ENCODE measurements at regions not wholly inside any gene's neighbourhood (a gene's known extent, or its start where the extent isn't known, plus 50 kb on each side); places are given as distances from the start of the nearest gene placed in this dataset.

DNA sequence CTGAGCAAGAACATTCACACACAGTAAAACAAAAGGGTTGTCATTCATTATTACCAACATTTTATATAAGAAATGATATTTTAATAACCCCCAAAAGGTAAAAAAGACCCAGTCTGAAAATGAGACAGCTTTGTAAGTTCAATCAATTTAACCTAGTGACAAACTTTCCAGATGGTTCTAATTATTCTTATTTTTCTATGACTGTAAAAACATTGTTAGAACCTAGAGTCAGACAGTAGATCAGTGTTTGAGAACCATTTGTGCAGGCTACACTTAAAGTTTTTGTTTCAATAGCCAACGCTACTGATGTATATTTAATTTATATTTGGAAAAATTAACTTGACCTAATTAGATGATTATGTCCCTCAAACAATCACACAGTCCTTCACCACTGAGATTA lies 708.4 kb upstream of the CBLB start:
- Histone ChIP-seq H3K27ac (ENCODE audit: low read depth in 2 of 2, low read length in 2 of 2) (no peak overlapping the region), H3K9me3 (ENCODE audit: control insufficient read depth in 2 of 2, low read length in 2 of 2) (no peaks in the 10 kb centered on the region), H3K36me3 (ENCODE audit: control insufficient read depth in 2 of 2, insufficient read depth in 2 of 2, low read length in 2 of 2) (no peaks in the 10 kb centered on the region), H3K27me3 (ENCODE audit: control insufficient read depth in 2 of 2, insufficient read depth in 2 of 2, low read length in 2 of 2) (no peaks in the 10 kb centered on the region), H3K9ac (ENCODE audit: low read depth in 1 of 2, low read length in 2 of 2) (no peak overlapping the region), H3K4me1 (ENCODE audit: control insufficient read depth in 2 of 2, insufficient read depth in 2 of 2, low read length in 2 of 2) (no peaks in the 10 kb centered on the region), H3K4me3 (ENCODE audit: low read length in 2 of 2) (no peak overlapping the region)

DNA sequence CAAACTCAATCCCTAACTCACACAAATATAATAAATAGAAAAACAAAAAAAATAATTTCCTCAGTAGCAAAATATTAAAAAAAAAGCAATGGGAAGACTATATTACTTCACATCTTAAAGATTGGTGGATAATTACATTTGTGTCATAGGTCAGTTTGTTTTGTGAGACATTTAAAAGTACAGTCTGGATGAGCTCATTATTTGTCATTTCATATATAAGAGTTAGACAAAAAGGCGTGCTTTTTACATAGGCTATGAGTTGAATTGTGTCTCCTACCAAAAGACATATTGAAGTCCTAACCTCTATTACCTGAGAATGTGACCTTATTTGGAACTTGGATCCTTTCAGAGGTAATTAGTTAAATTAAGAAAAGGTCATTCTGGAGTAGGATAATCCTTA lies 710.1 kb upstream of the CBLB start:
- no peak overlapping the region for H3K9ac ChIP-seq (ENCODE audit: low read depth in 1 of 2, low read length in 2 of 2)
- no peak overlapping the region for H3K4me3 ChIP-seq (ENCODE audit: low read length in 2 of 2)
- H3K27me3 ChIP-seq (ENCODE audit: control insufficient read depth in 2 of 2, insufficient read depth in 2 of 2, low read length in 2 of 2): no peaks in the 10 kb centered on the region
- H3K4me1 ChIP-seq (ENCODE audit: control insufficient read depth in 2 of 2, insufficient read depth in 2 of 2, low read length in 2 of 2): no peaks in the 10 kb centered on the region
- no peaks in the 10 kb centered on the region for H3K36me3 ChIP-seq (ENCODE audit: control insufficient read depth in 2 of 2, insufficient read depth in 2 of 2, low read length in 2 of 2)
- no peak overlapping the region for H3K27ac ChIP-seq (ENCODE audit: low read depth in 2 of 2, low read length in 2 of 2)
- no peaks in the 10 kb centered on the region for H3K9me3 ChIP-seq (ENCODE audit: control insufficient read depth in 2 of 2, low read length in 2 of 2)

DNA sequence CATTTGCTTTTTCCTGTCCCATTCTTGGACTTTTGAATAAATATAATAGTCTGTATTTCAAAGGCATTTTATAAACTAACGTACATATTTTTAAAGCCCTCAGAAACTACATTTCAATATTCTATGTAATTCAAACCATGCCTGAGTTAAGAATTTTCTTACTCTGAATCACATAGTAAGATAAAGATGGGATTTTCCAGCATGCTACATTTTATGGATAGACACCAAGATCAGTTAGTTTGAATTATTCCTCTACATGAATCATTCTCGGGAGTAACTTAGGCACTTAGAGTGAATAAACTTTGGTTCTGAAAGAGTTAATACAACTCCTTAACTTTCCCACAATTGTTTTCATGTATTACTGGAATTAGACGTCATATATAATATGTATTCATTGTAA lies 713.3 kb upstream of the CBLB start:
- no peaks in the 10 kb centered on the region for H3K4me1 ChIP-seq (ENCODE audit: control insufficient read depth in 2 of 2, insufficient read depth in 2 of 2, low read length in 2 of 2)
- no peak overlapping the region for H3K27ac ChIP-seq (ENCODE audit: low read depth in 2 of 2, low read length in 2 of 2)
- no peaks in the 10 kb centered on the region for H3K36me3 ChIP-seq (ENCODE audit: control insufficient read depth in 2 of 2, insufficient read depth in 2 of 2, low read length in 2 of 2)
- no peak overlapping the region for H3K9ac ChIP-seq (ENCODE audit: low read depth in 1 of 2, low read length in 2 of 2)
- H3K9me3 ChIP-seq (ENCODE audit: control insufficient read depth in 2 of 2, low read length in 2 of 2): no peaks in the 10 kb centered on the region
- H3K27me3 ChIP-seq (ENCODE audit: control insufficient read depth in 2 of 2, insufficient read depth in 2 of 2, low read length in 2 of 2): no peaks in the 10 kb centered on the region
- no peak overlapping the region for H3K4me3 ChIP-seq (ENCODE audit: low read length in 2 of 2)

DNA sequence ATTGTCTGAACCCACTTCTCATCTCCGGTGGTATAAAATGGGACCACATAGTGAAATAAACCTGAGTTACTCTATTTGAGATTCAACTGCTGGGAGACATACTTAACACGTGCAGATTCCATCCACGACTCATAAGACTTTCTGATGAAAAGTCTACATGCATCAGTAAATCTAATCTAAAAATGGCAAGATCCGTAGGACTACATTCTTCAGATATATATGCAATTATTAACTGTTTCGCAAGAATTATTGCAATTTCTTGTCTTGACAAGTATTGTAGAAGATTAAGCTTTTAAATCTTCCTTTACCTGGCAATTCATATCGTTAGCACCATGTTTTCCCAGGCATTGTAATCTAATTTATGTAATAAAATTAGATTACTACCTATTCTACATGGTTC lies 718.7 kb upstream of the CBLB start:
- Histone ChIP-seq H3K4me1 (ENCODE audit: control insufficient read depth in 2 of 2, insufficient read depth in 2 of 2, low read length in 2 of 2) (no peaks in the 10 kb centered on the region), H3K36me3 (ENCODE audit: control insufficient read depth in 2 of 2, insufficient read depth in 2 of 2, low read length in 2 of 2) (no peaks in the 10 kb centered on the region), H3K9me3 (ENCODE audit: control insufficient read depth in 2 of 2, low read length in 2 of 2) (no peaks in the 10 kb centered on the region), H3K27me3 (ENCODE audit: control insufficient read depth in 2 of 2, insufficient read depth in 2 of 2, low read length in 2 of 2) (no peaks in the 10 kb centered on the region), H3K4me3 (ENCODE audit: low read length in 2 of 2) (no peak overlapping the region), H3K27ac (ENCODE audit: low read depth in 2 of 2, low read length in 2 of 2) (no peak overlapping the region), H3K9ac (ENCODE audit: low read depth in 1 of 2, low read length in 2 of 2) (no peak overlapping the region)

DNA sequence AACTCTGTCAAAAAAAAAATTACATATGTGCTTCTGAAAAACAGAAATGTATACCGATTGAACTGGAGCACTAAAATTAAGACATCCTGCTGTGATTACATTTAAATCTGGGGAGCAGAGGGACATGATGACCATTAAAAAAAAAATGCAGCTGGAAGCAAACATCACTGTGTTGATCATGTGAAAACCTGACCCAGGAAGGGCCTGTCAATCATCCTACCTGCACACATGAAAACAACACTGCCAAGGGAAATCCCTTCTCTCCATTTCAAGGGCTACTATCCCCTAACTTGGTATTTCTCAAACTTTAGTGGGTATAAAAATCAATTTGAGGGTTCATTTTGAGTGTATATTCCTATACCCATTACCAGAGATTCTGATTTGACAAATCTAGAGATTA lies 719.9 kb upstream of the CBLB start:
- H3K4me3 ChIP-seq (ENCODE audit: low read length in 2 of 2): no peak overlapping the region

DNA sequence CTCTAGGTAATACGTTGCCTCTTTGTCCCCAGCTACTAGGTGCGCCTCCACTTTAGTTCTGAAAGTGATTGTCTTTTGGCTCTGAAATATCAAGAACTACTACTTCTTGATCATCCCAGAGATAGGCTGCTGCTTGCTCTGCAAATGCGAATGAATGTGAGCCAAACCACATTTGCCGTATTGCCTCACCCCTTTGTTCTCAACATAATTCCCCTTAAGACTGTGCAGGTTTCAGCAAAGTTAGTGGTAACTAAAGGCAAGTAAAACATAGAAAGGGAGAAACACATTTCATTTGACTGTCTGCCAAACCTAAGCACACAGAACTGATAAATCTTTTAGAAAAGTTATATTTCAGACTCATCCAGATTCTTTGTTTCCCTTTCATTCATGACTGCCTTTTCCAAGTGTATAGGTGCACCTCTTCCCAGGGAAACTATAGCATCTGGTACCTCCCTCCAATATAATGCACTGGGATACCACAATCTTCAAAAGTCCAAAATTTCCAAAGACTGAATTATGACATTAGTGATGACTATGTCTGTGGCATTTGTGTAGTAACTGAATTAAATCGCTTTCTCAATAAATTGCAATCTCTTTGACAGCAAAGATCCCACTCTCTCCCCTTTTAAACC lies 720.6 kb upstream of the CBLB start:
- Histone ChIP-seq H3K27ac (ENCODE audit: low read depth in 2 of 2, low read length in 2 of 2) (no peak overlapping the region), H3K27me3 (ENCODE audit: control insufficient read depth in 2 of 2, insufficient read depth in 2 of 2, low read length in 2 of 2) (no peaks in the 10 kb centered on the region), H3K4me1 (ENCODE audit: control insufficient read depth in 2 of 2, insufficient read depth in 2 of 2, low read length in 2 of 2) (no peaks in the 10 kb centered on the region), H3K9me3 (ENCODE audit: control insufficient read depth in 2 of 2, low read length in 2 of 2) (no peaks in the 10 kb centered on the region), H3K36me3 (ENCODE audit: control insufficient read depth in 2 of 2, insufficient read depth in 2 of 2, low read length in 2 of 2) (no peaks in the 10 kb centered on the region), H3K4me3 (ENCODE audit: low read length in 2 of 2) (no peak overlapping the region), H3K9ac (ENCODE audit: low read depth in 1 of 2, low read length in 2 of 2) (no peak overlapping the region)

More for the DNA sequence above, 719.9 kb upstream of the CBLB start:
- Histone ChIP-seq H3K4me1 (ENCODE audit: control insufficient read depth in 2 of 2, insufficient read depth in 2 of 2, low read length in 2 of 2) (no peaks in the 10 kb centered on the region), H3K36me3 (ENCODE audit: control insufficient read depth in 2 of 2, insufficient read depth in 2 of 2, low read length in 2 of 2) (no peaks in the 10 kb centered on the region), H3K27me3 (ENCODE audit: control insufficient read depth in 2 of 2, insufficient read depth in 2 of 2, low read length in 2 of 2) (no peaks in the 10 kb centered on the region), H3K9me3 (ENCODE audit: control insufficient read depth in 2 of 2, low read length in 2 of 2) (no peaks in the 10 kb centered on the region), H3K9ac (ENCODE audit: low read depth in 1 of 2, low read length in 2 of 2) (no peak overlapping the region), H3K27ac (ENCODE audit: low read depth in 2 of 2, low read length in 2 of 2) (no peak overlapping the region)

DNA sequence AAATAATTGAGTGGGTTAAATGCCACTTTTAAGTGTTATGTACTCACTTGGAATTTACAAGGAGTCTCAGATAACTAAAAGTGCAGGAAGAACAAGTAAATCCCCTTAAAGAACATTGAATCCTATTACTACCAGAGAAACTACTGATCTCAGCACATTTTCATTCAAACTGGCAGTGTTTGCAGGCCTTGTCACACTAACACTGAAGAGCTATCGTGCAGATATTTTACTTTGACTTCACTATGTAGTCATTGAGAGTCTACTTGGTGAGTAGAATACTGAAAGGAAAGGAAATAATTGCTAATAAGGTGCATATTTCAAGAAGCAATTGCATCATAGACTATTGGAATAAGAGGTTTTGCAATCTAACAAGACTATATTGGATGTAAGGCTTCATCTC lies 721.4 kb upstream of the CBLB start:
- Histone ChIP-seq H3K9ac (ENCODE audit: low read depth in 1 of 2, low read length in 2 of 2) (no peak overlapping the region), H3K27me3 (ENCODE audit: control insufficient read depth in 2 of 2, insufficient read depth in 2 of 2, low read length in 2 of 2) (no peaks in the 10 kb centered on the region)

DNA sequence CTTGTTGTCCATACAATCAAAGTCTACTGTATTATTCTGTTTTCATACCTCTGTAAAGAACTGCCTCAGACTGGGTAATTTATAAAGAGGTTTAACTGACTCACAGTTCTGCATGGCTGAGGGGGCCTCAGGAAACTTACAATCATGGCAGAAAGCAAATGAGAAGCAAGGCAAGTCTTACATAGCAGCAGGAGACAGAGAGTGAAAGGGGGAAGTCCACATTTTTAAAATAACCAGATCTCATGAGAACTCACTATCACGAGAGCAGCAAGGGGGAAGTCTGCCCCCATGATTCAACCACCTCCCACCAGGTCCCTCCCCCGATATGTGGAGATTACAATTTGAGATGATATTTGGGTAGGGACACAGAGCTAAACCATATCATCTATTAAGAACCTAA lies 724.6 kb upstream of the CBLB start:
- no peak overlapping the region for H3K27ac ChIP-seq (ENCODE audit: low read depth in 2 of 2, low read length in 2 of 2)
- H3K9ac ChIP-seq (ENCODE audit: low read depth in 1 of 2, low read length in 2 of 2): no peak overlapping the region
- no peaks in the 10 kb centered on the region for H3K27me3 ChIP-seq (ENCODE audit: control insufficient read depth in 2 of 2, insufficient read depth in 2 of 2, low read length in 2 of 2)
- H3K4me3 ChIP-seq (ENCODE audit: low read length in 2 of 2): no peak overlapping the region
- no peaks in the 10 kb centered on the region for H3K36me3 ChIP-seq (ENCODE audit: control insufficient read depth in 2 of 2, insufficient read depth in 2 of 2, low read length in 2 of 2)
- H3K4me1 ChIP-seq (ENCODE audit: control insufficient read depth in 2 of 2, insufficient read depth in 2 of 2, low read length in 2 of 2): no peaks in the 10 kb centered on the region
- no peaks in the 10 kb centered on the region for H3K9me3 ChIP-seq (ENCODE audit: control insufficient read depth in 2 of 2, low read length in 2 of 2)

More for the DNA sequence above, 721.4 kb upstream of the CBLB start:
- no peak overlapping the region for H3K27ac ChIP-seq (ENCODE audit: low read depth in 2 of 2, low read length in 2 of 2)
- H3K4me3 ChIP-seq (ENCODE audit: low read length in 2 of 2): no peak overlapping the region
- no peaks in the 10 kb centered on the region for H3K9me3 ChIP-seq (ENCODE audit: control insufficient read depth in 2 of 2, low read length in 2 of 2)
- no peaks in the 10 kb centered on the region for H3K36me3 ChIP-seq (ENCODE audit: control insufficient read depth in 2 of 2, insufficient read depth in 2 of 2, low read length in 2 of 2)
- H3K4me1 ChIP-seq (ENCODE audit: control insufficient read depth in 2 of 2, insufficient read depth in 2 of 2, low read length in 2 of 2): no peaks in the 10 kb centered on the region

DNA sequence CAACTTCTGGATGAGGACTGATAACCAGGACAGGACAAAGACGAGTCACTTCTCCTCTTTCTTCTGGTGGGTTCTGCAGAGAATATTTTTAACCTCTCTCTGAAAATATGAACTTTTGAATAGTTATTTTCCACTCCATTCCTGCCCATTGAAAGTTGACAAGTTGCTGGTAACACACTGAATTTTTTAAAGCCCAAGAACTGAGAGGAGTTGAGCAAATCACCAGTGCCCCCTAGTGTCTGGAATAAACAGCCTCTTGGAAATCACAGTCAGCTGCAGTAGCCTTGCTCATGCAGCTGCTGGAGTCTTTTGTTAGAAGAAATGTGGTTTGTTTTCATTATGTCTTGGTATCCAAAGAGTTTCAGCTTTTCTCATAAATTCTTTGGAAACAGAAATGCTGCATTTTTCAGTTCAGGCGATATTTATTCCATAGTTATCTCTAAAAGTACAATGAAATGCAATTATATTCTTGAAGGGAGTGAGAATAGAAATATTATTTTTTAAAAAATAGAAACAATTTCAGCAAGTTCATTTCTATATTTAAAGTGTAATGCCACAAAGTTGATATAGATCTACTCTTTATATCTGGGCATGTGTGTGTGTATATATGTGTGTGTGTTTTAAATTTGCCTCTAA lies 741.0 kb upstream of the CBLB start:
- Histone ChIP-seq H3K36me3 (ENCODE audit: control insufficient read depth in 2 of 2, insufficient read depth in 2 of 2, low read length in 2 of 2) (no peaks in the 10 kb centered on the region), H3K27ac (ENCODE audit: low read depth in 2 of 2, low read length in 2 of 2) (no peak overlapping the region), H3K4me1 (ENCODE audit: control insufficient read depth in 2 of 2, insufficient read depth in 2 of 2, low read length in 2 of 2) (no peaks in the 10 kb centered on the region), H3K27me3 (ENCODE audit: control insufficient read depth in 2 of 2, insufficient read depth in 2 of 2, low read length in 2 of 2) (no peaks in the 10 kb centered on the region), H3K9me3 (ENCODE audit: control insufficient read depth in 2 of 2, low read length in 2 of 2) (no peaks in the 10 kb centered on the region), H3K4me3 (ENCODE audit: low read length in 2 of 2) (no peak overlapping the region), H3K9ac (ENCODE audit: low read depth in 1 of 2, low read length in 2 of 2) (no peak overlapping the region)

DNA sequence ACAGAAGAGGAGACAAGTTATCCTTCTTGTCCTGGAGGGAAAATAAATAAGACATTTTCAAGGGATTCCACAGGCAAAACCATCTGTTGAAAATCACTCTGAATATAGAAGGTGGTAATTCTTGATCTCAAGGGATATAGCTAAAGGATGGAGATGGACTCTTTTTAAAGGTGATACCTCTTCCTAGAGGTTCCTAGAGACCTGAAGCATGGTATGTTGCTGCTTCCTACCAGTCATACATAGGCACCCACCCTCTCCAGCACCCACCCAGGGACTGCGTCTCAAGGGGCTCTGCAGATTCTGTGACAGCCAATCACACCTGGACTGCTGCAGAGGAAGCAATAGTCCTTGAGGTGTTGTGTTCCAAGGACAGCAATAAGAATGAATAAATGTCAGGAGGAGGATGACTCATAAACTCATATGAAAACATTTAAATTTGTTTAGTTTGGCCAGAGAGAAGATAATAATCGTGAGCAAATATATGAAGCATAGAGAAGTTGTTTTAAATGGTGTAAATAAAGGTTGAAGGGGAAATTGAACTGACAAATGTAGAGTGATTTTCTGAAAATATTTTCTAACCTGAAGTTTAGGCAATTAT lies 741.6 kb upstream of the CBLB start:
- H3K4me1 ChIP-seq (ENCODE audit: control insufficient read depth in 2 of 2, insufficient read depth in 2 of 2, low read length in 2 of 2): no peaks in the 10 kb centered on the region
- no peaks in the 10 kb centered on the region for H3K36me3 ChIP-seq (ENCODE audit: control insufficient read depth in 2 of 2, insufficient read depth in 2 of 2, low read length in 2 of 2)
- H3K27me3 ChIP-seq (ENCODE audit: control insufficient read depth in 2 of 2, insufficient read depth in 2 of 2, low read length in 2 of 2): no peaks in the 10 kb centered on the region
- H3K27ac ChIP-seq (ENCODE audit: low read depth in 2 of 2, low read length in 2 of 2): no peak overlapping the region
- no peak overlapping the region for H3K9ac ChIP-seq (ENCODE audit: low read depth in 1 of 2, low read length in 2 of 2)
- H3K9me3 ChIP-seq (ENCODE audit: control insufficient read depth in 2 of 2, low read length in 2 of 2): no peaks in the 10 kb centered on the region
- H3K4me3 ChIP-seq (ENCODE audit: low read length in 2 of 2): no peak overlapping the region
